Activated T-cell treated with anti-CD3 and anti-CD28 coated beads for 48 hours (primary cell): ENCODE measurements at regions not wholly inside any gene's neighbourhood (a gene's known extent, or its start where the extent isn't known, plus 50 kb on each side); places are given as distances from the start of the nearest gene placed in this dataset.

Source experiments
- DNase-seq: peaks from one replicate; pipeline ENCODE4 v3.0.0-alpha.2; 2020; ENCODE audit warnings: low read depth

- DNase-seq = no peak
Observed at GRCh38 chr13:106173346-106173745, 362.1 kb downstream of the EFNB2 start.

- DNase-seq = no peak
Observed at GRCh38 chr13:106172176-106172905, 363.1 kb downstream of the EFNB2 start.

GRCh38 chr13:106163426-106163825 is 372.0 kb downstream of the EFNB2 start:
- no peak for DNase-seq

GRCh38 chr13:106161146-106161545 is 374.3 kb downstream of the EFNB2 start:
- no peak for DNase-seq

GRCh38 chr13:106159295-106160195 is 375.9 kb downstream of the EFNB2 start:
- no peak for DNase-seq

DNA sequence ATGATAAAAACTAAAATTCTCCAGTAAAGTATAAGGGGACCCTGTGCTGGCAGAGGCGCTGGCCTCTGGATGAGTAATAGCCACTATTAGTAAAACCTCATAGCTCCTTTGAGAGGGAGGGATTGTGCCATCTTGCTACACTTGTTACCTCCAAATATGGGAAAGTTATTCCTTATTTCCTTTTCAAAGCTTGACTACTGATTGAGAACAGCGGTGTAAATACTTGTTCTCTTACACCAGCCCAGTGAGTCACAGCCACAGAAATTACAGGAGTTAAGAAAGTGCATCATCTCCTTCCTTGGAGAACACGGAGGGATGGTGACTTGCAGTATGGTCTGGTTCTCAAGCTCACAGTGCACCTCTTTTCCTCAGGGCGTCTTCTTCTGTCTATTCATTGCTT is 379.0 kb downstream of the EFNB2 start:
- DNase-seq = no peak

GRCh38 chr13:106155411-106155810 is 380.1 kb downstream of the EFNB2 start:
- no peak for DNase-seq

GRCh38 chr13:106153876-106154275 is 381.6 kb downstream of the EFNB2 start:
- DNase-seq = no peak

- no peak for DNase-seq
Observed at GRCh38 chr13:106153041-106153440, 382.4 kb downstream of the EFNB2 start.

- no peak for DNase-seq
Observed at GRCh38 chr13:106152047-106152446, 383.4 kb downstream of the EFNB2 start.

- DNase-seq = no peak
Observed at GRCh38 chr13:106151056-106151699, 384.3 kb downstream of the EFNB2 start.

- no peak for DNase-seq
Observed at GRCh38 chr13:106145997-106146864, 389.2 kb downstream of the EFNB2 start.

DNA sequence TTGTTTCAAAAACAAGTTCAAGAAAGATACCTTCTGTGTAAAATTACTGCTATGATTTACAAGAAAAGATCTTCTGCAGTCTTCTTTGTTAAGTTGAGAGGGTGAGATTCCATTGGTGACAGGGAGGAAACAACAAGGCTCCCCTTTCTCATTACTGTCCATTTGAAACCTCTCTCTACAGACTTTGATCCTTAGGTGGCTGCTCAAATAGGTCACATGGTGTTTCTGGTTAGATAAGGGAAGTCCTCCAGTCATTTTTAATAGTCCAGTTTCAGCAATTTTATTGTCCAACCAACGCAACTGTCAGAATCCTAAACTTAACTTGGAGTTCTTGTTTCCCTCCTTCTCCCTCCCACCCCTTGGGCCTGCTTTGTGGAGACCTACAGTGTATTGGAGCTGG is 390.4 kb downstream of the EFNB2 start:
- DNase-seq = no peak

DNA sequence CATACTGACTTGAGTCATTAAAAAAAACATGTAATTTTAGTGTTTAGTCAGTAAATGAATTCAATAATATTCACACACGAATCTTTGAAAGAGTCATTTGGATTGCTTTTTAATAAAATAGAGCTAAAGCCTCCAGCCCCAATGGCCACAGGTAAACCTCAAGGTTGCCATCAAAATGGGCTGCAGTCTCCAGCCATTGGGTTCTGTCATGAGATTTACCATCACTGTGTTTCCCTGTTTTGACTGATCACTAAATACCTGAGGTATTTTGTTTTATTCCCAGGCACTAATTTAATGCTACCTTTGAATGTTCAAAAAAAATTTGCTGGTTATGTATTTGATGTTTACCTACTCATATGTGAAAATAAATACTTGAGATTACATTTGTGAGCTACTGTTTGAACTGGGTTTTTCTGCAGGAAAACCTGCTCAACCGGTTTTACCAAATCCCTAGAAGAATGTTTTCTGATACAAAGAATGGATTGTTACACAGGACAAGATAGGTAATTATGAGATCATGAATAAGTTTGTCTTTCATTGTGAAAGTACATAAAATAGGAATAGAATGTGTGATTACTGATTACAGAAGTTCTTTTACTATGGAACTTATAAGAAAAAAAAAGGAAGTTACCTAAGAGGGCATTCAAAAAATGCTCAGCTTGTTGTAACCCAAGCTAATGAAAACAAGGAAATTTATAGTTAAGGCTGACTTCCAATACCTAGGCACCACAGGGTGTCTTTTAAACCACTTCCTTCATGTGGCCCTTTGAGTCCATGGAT is 391.3 kb downstream of the EFNB2 start:
- no peak for DNase-seq

- no peak for DNase-seq
Observed at GRCh38 chr13:106143392-106143791, 392.1 kb downstream of the EFNB2 start.

DNA sequence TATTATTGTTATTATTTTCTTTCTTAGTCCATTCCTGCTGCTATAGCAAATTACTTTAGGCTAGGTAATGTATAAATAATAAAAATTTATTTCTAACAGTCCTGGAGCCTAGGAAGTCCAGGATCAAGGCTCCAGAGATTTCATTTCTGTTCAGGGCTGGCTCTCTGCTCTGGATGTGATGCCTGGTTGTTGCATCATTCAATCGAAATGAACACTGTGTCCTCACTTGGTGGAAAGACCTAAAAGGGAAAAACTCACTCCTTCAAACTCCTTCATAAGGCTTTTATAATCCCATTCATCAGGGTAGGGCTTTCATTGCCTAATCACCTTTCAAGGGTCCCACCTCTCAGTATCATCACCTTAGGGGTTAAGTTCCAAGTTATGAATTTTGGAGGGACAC is 395.0 kb downstream of the EFNB2 start:
- no peak for DNase-seq

GRCh38 chr13:106139942-106140341 is 395.5 kb downstream of the EFNB2 start:
- no peak for DNase-seq

DNA sequence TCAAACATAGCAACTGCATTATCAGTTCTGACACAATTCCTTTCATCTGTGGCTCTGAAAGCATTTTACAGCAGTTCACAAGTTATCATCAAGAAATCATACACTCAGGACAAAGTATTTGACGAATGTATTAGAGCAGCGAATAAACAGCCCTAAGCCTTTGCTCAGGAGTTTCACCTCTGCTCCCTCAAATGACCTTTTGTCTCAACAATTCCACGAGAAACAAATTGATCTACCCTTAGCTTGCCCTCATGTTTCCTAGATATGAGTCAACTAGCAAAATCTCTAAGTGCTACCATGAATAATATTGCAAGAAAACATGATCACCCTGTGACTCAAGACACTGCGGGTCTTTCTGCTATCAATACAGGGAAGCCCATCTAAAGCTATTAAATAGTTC is 396.1 kb downstream of the EFNB2 start:
- DNase-seq = no peak

- no peak for DNase-seq
Observed at GRCh38 chr13:106138620-106139019, 396.8 kb downstream of the EFNB2 start.

DNA sequence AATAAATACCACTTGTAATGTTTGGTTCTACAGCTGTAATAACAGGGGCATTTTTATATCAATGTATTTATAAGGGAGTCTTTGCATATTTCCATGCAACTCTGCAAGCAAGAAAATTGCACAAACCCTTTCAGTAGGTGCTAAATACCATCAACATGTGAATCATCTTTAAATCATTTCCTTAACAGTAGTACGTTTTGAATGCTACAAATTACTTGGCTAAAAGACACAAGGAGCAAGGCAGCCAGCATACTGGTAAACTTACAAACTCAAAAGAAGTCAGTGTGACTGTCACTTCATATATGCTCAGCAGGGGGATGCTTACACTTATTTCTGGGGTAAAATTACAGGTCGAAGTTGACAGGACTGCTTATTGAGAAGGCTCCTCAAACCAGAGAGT is 402.4 kb downstream of the EFNB2 start:
- no peak for DNase-seq

DNA sequence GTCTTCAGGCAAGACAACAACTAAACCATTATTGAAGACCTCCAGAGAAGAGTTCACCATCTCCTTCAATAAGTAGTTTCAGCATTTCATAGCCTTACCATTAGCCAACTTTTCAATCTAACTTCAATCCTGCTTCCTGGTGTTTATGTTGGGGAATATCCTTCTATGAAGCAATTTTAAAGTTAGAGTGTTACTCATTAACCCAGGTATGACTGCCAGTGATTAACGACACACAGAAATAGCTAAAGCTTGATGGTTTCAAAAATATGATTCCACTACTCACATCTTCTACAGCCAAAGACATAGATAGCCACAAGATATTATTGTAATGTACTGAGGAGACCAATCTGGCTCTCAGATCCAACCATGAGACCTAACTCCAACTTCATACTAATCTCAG is 403.2 kb downstream of the EFNB2 start:
- DNase-seq = no peak
